ENCODE measurements at regions not wholly inside any gene's neighbourhood (a gene's known extent, or its start where the extent isn't known, plus 50 kb on each side); places are given as distances from the start of the nearest gene placed in this dataset.
"Not testable (repeated sequence)": the region's sequence is repeated elsewhere in the genome, so short reads cannot be mapped to it uniquely, and the experiment has no call there.

DNA sequence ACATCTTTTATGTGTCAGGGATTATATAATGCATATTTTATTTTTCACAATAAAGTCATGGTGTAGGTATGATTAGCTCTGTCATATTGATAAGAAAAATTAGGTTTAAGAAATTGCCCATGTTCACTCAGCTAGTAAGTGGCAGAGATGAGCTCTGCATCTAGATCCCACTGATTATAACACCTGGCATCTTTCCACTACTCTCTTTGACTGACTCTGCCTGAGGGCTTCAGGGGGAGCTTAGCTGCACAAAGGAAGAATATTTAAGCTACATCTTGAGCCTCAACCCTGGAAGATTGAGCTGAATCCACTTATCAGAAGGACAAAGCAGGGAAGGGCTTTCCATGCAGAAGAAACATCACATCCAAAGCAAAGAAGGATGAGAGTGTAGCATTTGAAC lies 190.4 kb downstream of the MIS18A start:
- DNase-seq, result no peak

DNA sequence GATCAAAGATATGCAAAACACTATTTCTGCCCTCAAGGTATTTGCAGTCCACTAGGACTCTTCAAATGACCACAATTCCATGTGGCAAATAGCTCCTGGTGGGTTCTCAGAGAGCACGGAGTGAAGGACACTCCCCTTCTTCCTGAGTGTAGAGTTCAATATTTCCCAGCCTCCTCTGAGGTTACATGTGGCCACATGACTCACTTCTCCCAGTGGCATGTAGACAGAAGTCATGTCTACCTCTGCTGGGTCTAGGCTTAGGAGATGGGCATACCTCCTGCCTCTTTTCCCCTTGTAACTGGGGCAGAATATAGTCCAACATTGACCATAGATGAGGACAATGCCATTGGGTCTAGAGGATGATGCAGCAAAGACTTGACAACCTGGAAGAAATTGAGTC lies 191.4 kb downstream of the MIS18A start:
- DNase-seq, result peak; percentile 8

DNA sequence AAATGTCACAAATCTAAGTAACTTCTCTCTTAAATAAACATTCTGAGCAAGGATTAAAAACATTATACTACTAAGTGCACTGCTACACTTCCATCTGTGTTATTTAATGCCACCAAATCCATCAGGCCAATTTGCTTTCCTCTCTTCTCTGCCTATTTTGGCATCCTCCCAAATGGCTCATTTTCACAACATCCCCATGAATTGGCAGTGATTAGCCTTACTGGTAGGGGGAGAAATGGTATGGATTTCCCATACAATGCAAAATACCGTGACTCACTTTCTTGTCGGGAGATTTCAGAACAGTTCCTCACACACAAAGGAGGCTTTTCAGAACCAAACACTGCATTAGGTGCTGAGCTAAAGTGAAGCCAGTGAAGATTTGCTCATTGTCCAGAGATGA lies 195.7 kb downstream of the MIS18A start:
- DNase-seq, result no peak

DNA sequence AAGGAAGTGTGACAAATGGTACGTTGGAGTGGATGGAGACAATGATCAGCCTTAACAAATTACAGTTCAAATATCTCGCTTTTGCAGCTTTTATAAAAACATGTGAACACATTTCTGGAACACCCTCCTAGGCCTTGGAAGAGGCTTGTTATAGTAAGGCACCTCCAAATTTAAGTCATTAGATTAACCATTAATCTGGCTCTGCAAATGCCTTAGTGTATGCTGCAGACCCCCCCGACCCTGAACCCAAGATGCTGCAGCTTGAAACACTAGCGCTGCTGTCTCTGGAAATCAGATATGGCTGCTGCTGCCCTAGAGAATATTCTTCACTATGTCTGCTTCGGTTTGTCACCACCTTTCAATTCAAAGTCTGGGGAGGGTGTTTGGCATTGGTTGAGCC lies 196.4 kb downstream of the MIS18A start:
- DNase-seq, result no peak

DNA sequence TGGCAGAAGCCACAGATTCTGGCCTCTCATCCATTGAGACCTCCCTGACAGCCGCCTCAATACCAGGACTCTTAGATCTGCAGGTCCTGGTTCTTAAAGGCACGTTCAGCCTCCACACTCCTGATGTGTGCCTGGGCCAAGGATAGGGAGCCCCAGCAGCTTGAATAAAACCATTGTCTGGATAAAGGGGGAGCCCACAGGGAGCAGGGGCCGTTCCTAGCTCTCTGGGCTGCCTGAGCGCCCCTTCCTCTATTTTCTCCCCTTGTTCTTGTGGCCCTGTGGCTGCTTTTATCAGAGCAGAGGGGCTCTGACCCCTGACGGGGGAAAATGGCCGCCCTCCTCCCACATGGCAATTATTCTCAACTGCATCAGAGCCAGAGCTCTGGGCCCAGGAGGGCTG lies 200.8 kb downstream of the HUNK start:
- DNase-seq, result no peak

DNA sequence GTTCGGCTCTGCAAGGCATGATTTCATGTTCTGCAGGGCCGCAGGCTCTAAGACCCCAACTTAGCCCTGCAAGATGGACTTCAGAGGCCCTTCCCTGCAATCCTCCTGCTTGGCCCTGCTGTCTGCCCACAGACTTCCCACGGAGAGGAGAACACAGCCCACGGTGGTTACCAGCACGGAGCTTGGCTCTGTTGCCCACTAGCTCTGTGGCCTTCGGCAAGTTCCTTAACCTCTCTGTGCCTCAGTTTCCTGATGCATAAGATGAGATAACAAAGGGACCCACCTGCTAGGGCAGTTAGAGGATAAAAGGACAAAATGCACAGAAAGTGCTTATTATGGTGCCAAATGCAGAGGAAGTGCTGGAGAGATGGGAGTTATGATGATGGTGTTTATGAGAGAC lies 200.4 kb downstream of the HUNK start:
- DNase-seq, result no peak

DNA sequence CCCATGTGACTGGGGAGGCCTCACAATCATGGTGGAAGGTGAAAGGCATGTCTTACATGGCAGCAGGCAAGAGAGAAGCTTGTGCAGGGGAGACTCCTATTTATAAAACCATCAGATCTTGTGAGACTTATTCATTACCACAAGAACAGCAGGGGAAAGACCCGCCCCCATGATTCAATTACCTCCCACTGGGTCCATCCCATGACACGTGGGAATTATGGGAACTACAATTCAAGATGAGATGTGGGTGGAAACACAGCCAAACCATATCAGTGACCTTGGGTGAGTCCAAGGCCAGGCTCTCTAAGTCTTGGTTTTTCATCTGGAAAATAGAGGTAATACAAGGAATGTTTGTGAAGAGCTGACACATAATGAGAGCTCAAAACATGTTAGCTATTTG lies 198.8 kb downstream of the HUNK start:
- DNase-seq, result not testable (repeated sequence)

DNA sequence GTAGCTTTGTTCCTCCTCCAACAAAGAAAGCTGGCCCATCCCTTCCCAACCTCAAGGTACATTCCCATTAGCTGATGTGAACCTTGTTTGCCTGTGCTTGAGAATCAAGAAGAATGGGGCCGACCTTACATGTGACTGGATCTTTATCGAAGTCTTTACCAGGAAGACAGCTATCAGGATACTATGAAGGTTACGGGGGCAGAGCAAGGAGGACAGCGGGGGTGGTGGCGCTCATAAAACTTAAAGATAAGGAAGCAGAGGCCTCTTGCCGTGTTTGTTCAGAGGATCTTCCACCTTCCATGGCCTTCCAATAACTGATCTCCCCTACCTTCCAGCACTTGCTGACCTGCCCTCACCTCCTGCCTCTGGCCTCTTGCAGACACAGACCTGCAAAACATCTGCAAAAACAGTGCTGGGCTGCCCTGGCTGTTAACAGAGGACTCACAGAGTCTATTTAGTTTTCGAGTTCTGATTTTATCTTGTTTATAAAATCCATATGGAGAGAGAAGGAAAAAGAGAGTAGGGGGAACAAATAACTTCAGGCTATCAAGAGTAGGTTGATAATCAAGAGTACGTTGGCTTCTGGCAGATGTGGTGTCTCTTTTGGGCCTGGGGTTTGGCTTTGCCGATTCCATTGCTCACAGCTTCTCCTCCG lies 198.0 kb downstream of the HUNK start:
- DNase-seq, result no peak

DNA sequence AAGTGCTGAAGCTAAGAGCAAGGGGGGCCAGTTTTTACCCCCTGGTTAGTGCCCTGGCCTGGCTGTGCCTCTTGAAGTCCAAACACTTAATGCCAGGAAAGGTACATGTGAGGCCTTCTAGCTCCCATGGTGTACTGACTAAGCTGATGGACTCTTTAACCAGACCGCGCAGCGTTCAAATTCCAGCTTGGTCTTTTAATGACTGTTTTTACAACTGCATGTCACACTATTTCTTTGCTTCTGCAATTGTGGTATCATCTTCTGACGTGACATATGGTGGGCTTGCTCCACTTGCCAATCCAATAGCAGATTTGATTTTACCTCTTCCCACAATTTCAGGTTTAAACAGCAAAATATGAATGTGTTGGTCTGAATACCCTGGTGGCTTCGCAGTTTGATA lies 197.3 kb downstream of the HUNK start:
- DNase-seq, result no peak

DNA sequence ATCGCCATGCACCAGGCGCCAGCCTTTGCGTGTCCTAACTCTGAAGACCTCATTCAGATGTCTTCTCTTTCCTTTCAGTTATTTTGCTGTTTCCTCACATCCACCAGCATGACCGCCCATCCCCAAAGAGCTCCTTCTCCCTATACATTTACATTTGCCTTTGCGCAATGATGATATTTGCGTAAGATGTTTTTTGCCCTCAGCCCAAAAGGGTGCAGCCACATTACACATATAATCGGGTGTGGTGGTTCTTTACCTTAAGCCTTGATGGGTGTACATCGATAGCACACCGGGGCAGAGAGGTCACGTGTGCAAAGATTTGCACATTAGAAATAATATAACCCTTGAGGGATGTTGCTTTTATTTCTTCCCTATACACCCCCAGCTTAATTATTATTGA lies 192.8 kb downstream of the HUNK start:
- DNase-seq, result no peak

DNA sequence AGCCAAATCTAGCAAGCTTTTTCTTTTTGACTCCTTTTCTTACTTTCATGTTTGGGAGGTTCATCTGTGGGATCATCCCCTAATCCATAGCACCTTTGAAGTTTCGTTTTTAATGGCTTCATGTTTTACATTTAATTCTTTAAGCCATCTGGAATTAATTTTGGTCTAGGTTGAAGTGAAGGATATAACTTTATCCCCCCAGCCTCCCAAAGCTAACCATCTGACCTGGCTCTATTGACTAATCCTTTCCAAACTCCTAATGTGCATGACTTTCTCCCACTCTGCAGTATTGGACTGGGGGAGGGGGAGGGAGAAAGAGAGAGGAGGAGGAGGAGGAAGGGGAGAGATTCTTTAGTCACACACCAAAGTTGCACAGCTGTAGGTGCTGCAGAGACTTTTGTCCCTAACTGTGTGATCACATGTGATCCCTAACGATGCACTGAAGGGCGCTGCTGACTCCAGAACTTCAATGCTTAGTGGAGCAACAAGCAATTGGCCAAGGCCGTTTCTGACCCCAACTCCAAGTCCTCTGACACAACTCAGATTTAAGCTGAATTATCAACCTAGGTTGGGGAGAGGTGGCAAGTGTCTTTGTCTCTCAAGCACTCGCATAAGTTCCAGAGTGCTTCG lies 191.6 kb downstream of the HUNK start:
- no peak for DNase-seq

DNA sequence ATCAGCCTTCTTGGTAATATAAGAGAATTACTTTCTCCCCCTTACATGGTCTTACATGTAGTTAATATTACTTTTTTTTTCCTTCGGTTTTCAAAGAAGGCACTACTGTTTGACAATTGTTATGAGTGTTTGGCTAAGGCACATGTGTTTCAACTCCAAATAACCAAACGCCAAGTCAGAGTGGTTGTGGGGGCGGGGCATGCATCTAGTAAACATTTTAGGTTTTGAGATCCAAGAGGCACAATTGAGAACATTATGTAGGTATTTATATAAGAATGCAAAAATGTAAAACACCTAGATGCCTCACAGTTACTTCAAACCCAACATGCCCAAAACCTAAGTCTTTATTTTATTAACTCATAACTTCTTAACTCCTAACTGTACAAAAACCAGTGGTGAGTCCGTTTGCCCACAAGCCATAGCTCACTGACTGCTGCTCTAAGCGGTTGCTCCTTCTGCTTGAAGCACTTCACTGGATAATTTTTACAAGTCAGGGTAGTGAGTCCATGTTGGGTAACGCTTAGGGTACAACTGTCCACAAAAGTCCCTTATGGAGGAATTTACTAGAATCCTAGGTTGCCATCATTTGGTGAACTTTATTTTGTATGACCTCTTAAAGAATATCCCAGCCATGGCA lies 189.9 kb downstream of the HUNK start:
- DNase-seq, result no peak

DNA sequence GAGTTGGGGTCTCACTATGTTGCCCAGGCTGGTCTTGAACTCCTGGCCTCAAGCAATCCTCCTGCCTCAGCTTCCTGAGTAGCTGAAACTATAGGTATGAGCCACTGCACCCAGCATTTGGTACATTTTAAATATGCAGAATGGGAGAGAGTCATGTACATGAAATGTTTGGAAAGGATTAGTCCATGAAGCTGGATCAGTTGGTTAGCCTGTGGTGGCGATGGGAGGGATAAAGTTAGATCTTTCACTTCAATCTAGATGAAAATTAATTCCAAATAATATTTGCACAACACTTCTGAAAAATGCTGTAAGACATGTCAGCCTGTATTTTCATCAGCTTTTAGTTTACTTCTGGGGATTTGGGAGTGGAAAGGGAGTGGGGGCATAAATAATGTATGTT lies 188.9 kb downstream of the HUNK start:
- no peak for DNase-seq

DNA sequence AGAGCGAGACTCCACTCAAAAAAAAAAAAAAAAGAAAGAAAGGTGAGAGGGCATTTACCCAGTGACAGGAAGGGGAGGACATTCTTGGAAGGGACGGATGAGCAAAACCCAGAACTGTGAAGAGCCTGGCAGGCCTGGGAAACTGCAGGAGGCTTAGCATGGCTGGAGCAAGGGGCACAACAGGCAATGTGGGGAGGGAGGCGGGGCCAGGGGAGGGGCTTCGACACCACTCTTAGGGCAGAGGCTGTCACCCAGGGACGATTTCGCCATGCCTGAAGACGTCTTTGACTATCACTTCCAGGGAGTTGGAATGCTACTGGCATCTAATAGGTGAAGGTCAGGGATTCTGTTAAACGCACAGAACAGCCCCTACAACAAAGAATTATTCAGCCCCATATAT lies 184.0 kb downstream of the HUNK start:
- DNase-seq, result no peak

DNA sequence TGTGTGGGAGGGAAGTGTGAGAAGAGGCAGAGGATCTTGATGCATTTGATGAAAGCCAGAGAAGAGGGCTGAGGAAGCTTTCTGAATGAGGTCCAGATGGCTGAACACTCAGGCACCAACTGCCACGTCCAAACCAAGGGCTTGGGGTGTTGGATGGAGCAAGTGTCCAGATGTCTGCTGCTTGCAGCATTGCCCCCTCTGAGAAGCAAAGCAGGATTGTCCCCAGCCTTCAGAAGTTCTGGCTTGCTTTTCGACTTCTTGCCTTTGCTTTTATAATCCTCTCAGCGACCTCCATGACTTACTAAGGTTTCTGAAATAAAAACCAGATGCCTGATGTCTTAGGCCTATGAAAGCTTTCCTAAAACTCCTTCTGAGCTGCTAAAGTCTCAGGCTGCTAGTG lies 182.5 kb downstream of the HUNK start:
- DNase-seq, result no peak
